GM21526 (cell line): ENCODE measurements at regions not wholly inside any gene's neighbourhood (a gene's known extent, or its start where the extent isn't known, plus 50 kb on each side); places are given as distances from the start of the nearest gene placed in this dataset.

Experiments used
- ATAC-seq: cut with Tn5 transposase; IDR thresholded peaks from one replicate; pipeline ENCODE4 v1.9.1; 2021; ENCODE audit warnings: moderate library complexity; ENCODE audit not compliant: unreplicated experiment, low FRiP score

DNA sequence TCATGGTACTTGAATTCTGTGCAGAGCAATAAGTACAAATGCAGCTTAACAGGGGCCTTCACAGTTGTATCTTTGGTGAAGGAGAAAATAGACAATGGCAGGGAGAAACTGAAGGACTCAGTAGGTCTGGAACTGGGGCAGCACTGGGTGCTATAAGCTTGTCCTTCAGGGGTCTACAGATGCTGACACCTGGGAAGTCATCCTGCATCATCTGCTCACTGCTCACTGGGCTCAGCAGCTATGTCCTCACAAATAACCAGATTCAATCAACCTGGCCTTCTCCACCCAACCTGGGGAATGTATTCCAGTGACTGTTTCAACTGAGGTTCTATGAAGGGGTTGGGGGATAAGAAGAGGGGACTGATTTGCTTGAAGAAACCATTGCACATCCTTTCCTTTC, 117.0 kb downstream of the ZNF280B start:
- no peak for ATAC-seq

- no peak for ATAC-seq
Measured at GRCh38 chr22:22392131-22392530, 116.4 kb downstream of the ZNF280B start.

- ATAC-seq, result no peak
Measured at GRCh38 chr22:22394591-22394990, 114.0 kb downstream of the ZNF280B start.

- no peak for ATAC-seq
Measured at GRCh38 chr22:22395245-22395644, 113.3 kb downstream of the ZNF280B start.

GRCh38 chr22:22396741-22397291, 111.7 kb downstream of the ZNF280B start:
- ATAC-seq, result no peak

GRCh38 chr22:22397292-22397870, 111.2 kb downstream of the ZNF280B start:
- ATAC-seq, result no peak

DNA sequence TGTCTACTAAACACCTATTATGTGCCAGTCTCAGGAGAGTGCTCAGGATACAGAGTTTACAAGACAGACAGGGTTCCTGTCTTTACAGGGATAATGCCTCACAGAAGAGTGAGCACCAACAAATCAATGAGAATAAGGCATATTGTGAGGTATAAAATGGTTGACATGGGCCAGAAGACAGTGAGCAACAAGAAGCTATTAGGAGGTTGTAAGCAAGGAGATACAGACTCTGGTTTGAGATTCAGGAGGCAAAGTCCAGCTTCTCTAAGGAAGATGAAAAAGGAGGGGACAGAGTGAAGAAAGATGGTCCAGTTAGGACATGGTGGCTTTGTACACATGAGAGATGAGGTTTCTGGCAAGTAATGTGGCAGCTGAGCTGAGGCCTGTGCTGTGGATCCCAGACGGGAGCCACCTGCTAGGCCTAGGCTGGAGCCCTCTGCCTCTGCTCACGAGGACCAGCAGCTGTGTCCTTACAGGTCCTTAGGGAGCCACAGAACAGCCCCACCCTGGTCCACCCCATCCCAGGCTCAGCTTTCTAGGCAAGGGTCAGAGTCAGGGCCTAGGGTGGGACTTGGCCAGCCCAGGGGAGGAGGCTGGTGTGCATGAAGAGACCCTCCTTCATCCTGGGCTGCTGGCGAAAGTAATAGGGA, 110.5 kb downstream of the ZNF280B start:
- no peak for ATAC-seq

DNA sequence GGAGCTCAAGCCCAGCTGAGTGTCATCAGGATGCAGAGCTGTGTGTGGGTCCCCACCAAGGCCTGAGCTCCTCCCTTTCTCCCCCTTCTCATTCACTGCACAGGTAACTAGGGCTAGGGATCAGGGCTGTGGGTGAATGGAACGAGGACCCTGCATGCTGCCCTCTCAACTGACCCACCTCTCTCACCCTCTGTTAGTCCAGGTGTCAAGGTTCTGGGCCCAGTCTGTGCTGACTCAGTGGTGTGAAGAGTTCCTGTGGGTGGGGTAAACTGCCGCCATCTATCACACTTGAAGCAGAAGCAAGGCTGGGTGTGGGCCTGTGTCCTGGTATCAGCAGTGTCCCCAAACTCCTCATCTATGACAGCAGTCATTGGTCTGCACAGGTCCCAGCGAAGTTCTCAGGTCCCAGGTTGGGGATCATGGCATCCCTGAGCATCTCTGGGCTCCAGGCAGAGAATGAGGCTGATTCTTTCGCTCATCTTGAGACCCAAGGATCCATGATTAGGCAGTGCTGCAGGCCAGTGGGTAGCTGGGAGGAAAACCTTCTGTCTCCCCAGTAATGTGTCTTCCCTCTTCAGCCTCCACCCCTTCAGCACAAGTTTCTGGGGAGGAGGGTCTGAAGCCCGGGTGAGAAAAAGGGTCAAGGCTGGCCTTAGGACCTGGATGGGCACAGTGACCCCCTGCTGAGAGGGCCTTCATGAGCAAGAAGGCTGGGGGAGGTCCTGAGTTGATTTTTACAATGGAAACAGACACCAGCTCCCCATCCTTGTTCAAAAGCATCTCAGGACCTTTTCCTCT, 109.8 kb downstream of the ZNF280B start:
- no peak for ATAC-seq

- no peak for ATAC-seq
Measured at GRCh38 chr22:22400099-22400498, 108.4 kb downstream of the ZNF280B start.

DNA sequence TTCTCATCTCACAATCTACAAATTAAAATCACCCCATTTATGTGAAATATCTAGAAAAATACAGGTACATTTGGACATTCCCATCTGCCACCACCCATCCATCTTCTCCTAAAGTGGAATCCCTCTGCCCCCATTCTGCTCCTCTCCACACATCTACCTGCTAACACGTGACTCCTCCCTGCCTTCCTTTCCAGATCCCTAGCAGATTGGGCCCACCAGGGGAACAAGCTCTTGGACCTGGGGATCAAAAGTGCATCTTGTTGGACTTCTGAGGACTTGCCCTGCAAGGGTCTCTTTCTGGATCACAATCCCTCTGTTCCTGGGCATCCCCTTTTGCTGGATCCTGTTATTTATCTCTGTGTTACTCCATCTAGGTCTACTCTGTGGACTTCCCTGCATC, 107.6 kb downstream of the ZNF280B start:
- ATAC-seq, result no peak

DNA sequence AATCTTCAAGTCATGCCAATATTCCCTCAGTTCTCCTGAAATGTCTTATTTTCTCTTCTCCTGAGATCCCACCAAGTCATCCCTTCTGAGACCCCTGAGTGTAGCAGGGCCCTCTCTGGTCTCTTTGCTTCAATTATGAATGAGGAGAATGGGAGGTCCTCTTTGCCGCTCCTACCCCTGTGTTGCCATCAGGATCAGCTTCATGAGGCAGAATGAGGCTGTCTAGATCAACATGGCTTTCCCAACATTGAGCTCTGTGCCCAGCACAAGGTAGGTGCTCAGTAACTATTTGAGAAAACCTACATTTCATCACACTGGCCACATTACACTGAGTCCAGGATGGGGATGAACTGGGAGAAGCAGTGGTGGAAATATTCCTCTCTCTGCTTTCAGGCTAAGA, 107.2 kb downstream of the ZNF280B start:
- no peak for ATAC-seq

GRCh38 chr22:22403306-22403705, 105.2 kb downstream of the ZNF280B start:
- ATAC-seq, result no peak

DNA sequence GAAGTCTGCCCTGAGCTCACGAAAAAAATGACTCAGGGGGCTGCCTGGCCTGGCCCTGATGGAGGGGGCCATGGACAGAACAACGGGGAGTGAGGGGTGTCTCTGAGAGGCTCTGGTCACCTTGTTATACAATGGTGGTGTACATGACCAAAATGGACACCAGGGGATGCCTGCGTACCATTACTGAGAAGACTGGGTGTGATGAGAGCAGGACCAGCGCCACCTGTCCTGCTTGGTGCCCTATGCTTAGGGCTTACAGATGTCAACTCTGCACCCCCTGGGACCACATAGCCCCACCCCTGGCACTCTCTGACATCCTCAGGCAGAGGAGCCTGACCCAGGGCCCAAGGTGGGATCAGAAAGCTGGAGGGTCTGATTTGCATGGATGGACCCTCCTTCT, 104.8 kb downstream of the ZNF280B start:
- ATAC-seq, result no peak

DNA sequence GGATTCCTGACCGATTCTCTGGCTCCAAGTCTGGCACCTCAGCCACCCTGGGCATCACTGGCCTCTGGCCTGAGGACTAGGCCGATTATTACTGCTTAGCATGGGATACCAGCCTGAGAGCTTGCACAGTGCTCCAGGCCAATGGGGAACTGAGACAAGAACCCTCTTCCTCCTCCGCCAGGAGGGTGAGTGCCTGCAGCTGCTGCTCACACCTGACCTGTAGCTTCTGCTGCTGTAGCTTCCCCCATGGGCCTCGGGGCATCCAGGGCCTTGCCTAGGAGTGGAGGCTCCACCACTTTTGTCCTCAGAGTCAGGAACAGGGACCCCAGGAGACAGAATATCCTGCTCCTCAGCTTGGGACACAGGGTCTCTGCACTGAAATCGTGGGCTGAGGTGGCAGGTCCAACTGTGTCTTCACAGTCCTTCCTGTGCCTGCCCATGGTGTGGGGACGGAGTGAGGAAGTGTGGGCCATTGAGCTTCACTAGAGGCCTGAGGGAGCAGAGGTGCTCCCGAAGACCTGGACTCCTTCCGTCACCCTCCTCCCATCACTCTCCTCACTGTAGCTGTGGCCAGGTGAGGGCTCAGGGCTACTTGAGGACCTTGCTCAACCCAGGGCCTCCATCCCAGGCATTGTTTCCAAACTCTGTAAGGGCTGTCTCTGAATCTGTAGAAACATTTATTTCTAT, 103.8 kb downstream of the ZNF280B start:
- ATAC-seq, result no peak

DNA sequence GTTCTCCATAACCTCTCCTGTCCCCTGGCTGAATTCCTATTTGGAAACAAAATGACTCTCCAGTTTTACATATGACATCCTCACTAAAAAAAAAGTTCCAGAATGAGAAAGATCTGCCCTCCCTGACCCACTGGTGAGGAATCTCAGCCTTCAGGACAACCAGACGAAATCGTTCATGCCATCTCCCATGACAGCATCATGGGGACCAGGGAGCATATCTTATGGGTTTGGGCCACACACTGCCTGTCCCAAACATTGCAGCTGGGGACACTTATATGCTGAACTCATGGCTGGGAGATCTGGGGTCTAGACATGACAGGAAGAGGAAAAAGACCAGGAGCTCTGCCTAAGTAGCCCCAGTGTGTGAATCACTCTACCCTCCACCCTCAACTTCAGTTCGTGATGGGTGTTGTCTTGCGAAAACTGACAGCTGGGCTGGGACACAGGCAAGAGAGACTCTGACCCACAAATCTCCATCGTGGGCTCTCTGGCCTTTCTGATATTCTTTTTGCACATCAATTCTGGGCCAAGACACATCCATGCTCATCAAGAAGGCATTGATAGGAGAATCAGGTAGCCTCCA, 102.0 kb downstream of the ZNF280B start:
- ATAC-seq, result no peak

DNA sequence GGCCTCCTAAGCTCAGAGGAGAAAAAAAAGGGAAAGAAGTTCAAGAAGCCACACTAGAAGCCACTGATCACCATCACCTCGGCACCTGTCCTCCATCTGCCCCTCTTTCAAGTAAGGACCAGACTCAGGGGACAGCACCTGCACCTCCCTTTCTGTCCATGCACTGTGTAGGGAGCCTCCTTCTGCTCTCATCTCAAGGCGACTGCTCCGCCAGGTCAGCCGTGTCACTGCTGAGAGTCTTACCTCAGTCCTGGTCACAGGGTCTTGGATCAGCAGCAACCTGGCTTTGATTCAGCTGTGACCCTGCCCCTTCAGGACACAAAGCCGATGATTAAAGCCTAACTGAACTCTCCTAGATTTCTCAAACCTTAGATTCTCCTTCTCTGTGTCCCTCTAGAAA, 101.5 kb downstream of the ZNF280B start:
- ATAC-seq, result no peak

DNA sequence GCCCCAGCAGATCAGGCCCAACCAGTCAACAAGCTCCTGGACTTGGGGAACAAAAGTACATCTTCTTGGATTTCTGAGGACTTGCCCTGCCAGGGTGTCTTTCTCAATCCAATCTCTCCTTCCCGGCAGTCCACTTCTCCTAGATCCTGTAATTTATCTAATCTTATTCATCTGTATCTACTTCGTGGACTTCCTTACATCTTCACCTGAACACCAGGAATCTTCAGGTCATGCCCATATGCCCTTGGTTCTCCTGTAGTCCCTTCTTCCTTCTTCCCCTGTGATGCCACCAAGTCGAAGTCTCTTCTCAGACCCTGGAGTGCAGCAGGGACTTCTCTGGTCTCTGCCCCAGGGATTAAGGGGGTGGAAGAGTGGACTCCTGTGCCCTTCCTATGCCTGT, 100.3 kb downstream of the ZNF280B start:
- no peak for ATAC-seq

- ATAC-seq, result no peak
Measured at GRCh38 chr22:22408731-22409696, 99.5 kb downstream of the ZNF280B start.

DNA sequence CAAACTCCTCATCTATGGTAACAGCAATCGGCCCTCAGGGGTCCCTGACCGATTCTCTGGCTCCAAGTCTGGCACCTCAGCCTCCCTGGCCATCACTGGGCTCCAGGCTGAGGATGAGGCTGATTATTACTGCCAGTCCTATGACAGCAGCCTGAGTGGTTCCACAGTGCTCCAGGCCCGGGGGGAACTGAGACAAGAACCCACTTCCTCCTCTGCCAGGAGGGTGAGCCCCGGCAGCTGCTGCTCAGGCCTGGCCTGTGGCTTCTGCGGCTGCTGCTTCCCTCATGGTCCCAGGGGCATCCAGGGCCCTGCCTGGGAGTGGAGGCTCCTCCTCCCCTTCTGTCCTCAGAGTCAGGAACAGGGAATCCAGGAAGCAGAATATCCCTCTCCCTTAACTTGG, 98.4 kb downstream of the ZNF280B start:
- no peak for ATAC-seq

DNA sequence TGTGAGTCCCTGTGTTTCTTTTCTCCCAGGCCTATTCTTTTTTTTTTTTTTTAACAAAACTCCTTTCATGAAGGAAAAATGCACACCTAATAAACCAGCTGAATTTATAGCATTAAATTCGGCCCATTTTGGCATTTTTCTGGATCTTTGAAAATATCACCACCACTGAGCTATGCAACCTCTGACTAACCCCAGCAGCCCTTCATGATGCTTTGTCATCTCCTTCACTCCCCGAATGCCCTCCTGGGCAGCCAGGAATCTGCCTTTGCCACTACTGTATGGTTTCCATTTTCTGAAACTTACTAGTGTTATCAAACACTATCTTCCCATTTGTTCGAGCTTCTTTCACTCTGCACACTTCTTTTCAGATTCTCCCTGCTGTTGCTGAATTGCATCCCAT, 97.9 kb downstream of the ZNF280B start:
- no peak for ATAC-seq
